GM12873 (cell line): ENCODE measurements at regions not wholly inside any gene's neighbourhood (a gene's known extent, or its start where the extent isn't known, plus 50 kb on each side); places are given as distances from the start of the nearest gene placed in this dataset.

ENCODE experiments used
- CTCF ChIP-seq: IDR thresholded peaks from 2 replicates; pipeline ENCODE4 v1.5.1; 2012; ENCODE audit warnings: low read depth, mild to moderate bottlenecking, moderate library complexity, low read length, control low read depth; ENCODE audit not compliant: insufficient read depth; ENCODE audit errors: missing control alignments

- TF ChIP-seq CTCF: no peak
Observed at GRCh38 chr9:31604531-31604930, 779.9 kb upstream of the ACO1 start.

- TF ChIP-seq CTCF: no peak
Observed at GRCh38 chr9:31605164-31605563, 779.3 kb upstream of the ACO1 start.

GRCh38 chr9:31606678-31607077 lies 777.8 kb upstream of the ACO1 start:
- no peak for TF ChIP-seq CTCF

GRCh38 chr9:31608416-31608815 lies 776.0 kb upstream of the ACO1 start:
- TF ChIP-seq CTCF: no peak

GRCh38 chr9:31608881-31609280 lies 775.6 kb upstream of the ACO1 start:
- no peak for TF ChIP-seq CTCF

GRCh38 chr9:31612336-31613030 lies 772.0 kb upstream of the ACO1 start:
- no peak for TF ChIP-seq CTCF

- no peak for TF ChIP-seq CTCF
Observed at GRCh38 chr9:31615966-31616365, 768.5 kb upstream of the ACO1 start.
